HG02763 (cell line): ENCODE measurements at regions not wholly inside any gene's neighbourhood (a gene's known extent, or its start where the extent isn't known, plus 50 kb on each side); places are given as distances from the start of the nearest gene placed in this dataset.

Experiments
- ATAC-seq: cut with Tn5 transposase; IDR thresholded peaks from one replicate; pipeline ENCODE4 v1.9.1; 2021; ENCODE audit warnings: mild to moderate bottlenecking, moderate library complexity; ENCODE audit not compliant: unreplicated experiment

- ATAC-seq, result no peak
Observed at GRCh38 chr12:87846045-87846444, 183.2 kb downstream of the C12orf50 start.

- no peak for ATAC-seq
Observed at GRCh38 chr12:87841935-87842334, 187.3 kb downstream of the C12orf50 start.

- no peak for ATAC-seq
Observed at GRCh38 chr12:87836190-87836589, 193.0 kb downstream of the C12orf50 start.

- ATAC-seq, result no peak
Observed at GRCh38 chr12:87828382-87828973, 200.7 kb downstream of the C12orf50 start.

GRCh38 chr12:87827638-87828264 lies 201.4 kb downstream of the C12orf50 start:
- no peak for ATAC-seq

- no peak for ATAC-seq
Observed at GRCh38 chr12:87822923-87823322, 206.3 kb downstream of the C12orf50 start.

GRCh38 chr12:87820524-87821202 lies 208.5 kb downstream of the C12orf50 start:
- ATAC-seq, result no peak

GRCh38 chr12:87818441-87818840 lies 210.8 kb downstream of the C12orf50 start:
- ATAC-seq, result no peak

GRCh38 chr12:87815771-87816585 lies 213.2 kb downstream of the C12orf50 start:
- ATAC-seq, result no peak

GRCh38 chr12:87814625-87815024 lies 214.6 kb downstream of the C12orf50 start:
- no peak for ATAC-seq

GRCh38 chr12:87813476-87814234 lies 215.5 kb downstream of the C12orf50 start:
- no peak for ATAC-seq

GRCh38 chr12:87812681-87813080 lies 216.5 kb downstream of the C12orf50 start:
- ATAC-seq, result no peak

GRCh38 chr12:87812030-87812429 lies 217.2 kb downstream of the C12orf50 start:
- ATAC-seq, result no peak

- ATAC-seq, result no peak
Observed at GRCh38 chr12:87809916-87810315, 219.3 kb downstream of the C12orf50 start.

GRCh38 chr12:87807086-87807485 lies 222.1 kb downstream of the C12orf50 start:
- no peak for ATAC-seq

- no peak for ATAC-seq
Observed at GRCh38 chr12:87806310-87806709, 222.9 kb downstream of the C12orf50 start.

- no peak for ATAC-seq
Observed at GRCh38 chr12:87804386-87804785, 224.8 kb downstream of the C12orf50 start.

- ATAC-seq, result no peak
Observed at GRCh38 chr12:87802721-87803011, 226.5 kb downstream of the C12orf50 start.

GRCh38 chr12:87801860-87802720 lies 227.1 kb downstream of the C12orf50 start:
- no peak for ATAC-seq

- ATAC-seq, result no peak
Observed at GRCh38 chr12:87796961-87797516, 232.2 kb downstream of the C12orf50 start.
